Middle frontal gyrus (tissue), 1 donor: ENCODE measurements at regions not wholly inside any gene's neighbourhood (a gene's known extent, or its start where the extent isn't known, plus 50 kb on each side); places are given as distances from the start of the nearest gene placed in this dataset.
"Not testable (repeated sequence)": the region's sequence is repeated elsewhere in the genome, so short reads cannot be mapped to it uniquely, and the experiment has no call there.

ENCODE experiments used
- DNase-seq: peaks from one replicate; pipeline ENCODE4 v3.0.0-alpha.2; 2015; ENCODE audit warnings: low spot score; ENCODE audit errors: extremely low spot score

DNA sequence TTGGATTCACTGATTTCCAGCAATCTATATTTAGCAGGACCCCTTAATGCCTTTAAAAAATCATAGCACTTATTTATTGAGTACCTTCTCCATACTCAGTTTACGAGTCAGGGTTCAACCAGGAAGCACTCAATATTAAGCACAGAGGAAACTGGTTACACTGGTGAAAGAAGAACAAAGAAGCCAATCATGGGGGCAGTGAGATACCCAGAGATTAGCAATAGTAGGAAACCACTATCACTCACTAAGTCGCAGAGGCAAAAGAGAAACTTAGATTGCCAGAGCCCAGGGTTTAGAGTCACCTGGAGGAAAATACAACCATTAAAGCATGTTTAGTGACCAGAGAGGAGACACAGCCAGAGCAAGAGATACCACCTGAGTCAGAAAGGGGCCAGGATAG lies 670.5 kb upstream of the USP24 start:
- no peak for DNase-seq

DNA sequence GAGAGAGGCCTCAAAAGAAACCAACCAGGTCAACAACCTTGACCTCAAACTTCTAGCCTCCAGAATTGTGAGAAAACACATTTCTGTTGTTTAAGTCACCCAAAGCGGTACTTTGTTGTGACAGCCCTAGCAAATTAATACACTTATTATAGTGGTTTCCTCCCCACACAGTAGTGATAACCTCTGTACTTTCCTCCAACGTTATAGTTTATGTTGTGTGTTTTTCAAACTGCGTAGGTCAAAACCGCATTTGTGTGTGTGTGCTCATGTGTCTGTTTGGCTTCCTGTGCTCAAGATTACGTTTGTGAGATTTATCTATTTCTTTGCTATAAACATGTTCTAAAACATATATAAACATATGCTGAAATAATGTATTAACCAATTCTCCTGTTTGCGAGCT lies 667.8 kb upstream of the USP24 start:
- DNase-seq = no peak

DNA sequence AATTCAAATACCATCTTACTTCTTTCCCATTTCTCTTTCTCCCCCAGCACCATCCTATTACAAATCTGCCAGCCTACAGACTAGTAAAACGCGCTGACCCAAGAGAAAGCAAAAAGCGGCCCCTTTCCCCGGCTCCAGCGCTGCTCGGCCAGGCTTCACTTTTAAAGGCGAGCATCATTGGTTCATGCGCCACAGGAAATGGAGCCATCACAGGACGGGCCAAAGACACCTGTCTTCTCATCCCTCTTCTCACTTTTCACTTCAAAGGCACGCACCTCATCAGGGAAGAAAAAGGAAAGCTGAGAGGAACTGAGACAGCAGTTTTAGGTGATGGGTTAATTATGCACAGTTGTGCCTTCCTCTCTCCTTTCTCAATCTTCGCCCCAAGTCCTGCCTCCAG lies 664.2 kb upstream of the USP24 start:
- no peak for DNase-seq

DNA sequence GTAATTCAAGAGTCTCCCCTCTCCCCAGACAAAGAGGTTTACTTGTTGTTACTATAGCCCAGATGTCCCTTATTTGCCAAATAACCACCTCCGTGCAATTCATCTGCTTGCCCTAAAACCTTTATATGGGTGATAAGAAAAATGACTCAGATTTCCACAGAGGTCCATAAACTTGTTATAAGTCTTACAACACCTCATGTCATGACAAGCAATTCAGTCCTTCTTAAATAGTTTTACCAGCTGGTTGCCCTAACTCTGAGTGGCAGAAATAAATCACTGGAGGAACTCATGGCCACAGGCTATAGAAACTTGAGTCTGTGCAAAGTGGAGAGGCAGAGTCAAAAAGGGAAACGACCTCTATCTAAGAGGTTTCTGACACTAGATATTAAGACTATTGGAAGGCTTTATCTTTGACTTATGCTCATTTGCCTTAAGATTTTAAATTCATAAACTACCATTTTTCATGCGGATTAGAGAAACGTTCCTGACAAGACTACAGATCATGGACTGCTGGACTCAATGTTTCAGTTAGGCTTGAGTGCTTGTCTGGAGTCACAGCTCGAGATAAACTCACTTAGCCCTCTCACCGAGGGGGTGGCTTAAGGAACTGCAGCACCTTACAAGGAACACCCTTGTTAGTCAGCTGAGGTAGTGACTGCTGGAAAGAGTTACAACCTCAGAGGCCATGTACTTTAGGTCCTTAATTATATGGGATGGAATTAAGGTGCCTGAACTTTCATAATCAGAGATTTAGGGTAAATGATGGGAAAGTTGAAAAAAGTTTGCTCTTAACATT lies 662.5 kb upstream of the USP24 start:
- no peak for DNase-seq

DNA sequence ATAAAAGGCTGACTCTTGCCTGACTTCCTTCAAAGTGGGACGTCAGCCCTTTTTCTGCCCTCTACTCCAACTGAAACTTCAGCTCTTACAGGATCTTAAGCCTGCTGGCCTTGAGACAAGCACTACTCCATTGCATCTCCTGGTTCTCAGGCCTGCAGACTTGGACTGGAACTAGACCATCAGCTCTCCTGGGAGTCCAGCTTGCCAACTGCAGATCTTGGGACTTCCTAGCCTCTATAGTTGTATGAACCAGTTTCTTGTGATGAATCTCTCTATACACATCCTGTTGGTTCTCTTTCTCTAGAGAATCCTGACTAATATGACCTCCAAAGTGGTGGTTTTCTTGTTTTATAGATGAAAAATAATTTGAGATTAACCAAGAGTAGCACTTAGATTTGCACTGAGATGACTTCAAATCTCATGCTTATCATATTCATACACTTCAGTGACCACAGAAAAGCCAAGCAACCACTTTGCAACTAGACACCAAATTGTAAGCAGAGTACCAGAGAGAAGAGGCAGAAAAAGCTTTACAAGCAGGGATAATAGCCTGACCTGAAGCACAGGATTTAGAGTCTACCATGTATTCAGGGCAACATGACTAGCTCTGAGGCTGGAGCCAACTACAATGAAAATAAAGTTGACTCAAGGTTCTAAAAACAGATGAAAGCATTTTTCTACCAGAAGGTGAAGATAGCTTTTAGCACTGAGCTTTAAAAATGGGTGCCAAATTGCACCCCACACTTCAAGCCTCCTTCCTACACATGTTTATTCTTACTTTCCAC lies 661.3 kb upstream of the USP24 start:
- no peak for DNase-seq

DNA sequence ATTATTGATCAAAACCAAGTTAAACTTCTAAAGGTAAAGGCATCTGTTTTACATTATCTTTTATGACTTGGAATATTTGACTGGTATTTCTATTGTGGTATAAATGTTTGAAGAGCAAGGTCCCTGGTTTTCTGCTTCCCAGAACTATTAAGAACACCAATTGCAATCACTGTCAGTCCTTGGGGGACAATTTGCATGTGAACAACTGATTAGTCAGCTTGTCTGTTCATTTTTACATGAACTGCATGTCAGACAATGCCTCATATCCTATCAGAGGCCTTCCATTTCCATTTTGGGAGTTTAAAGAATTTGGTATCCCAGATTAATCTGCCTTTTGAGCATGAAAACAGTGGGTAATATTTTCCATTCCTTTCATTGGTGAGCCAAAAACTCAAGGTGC lies 654.9 kb upstream of the USP24 start:
- no peak for DNase-seq

DNA sequence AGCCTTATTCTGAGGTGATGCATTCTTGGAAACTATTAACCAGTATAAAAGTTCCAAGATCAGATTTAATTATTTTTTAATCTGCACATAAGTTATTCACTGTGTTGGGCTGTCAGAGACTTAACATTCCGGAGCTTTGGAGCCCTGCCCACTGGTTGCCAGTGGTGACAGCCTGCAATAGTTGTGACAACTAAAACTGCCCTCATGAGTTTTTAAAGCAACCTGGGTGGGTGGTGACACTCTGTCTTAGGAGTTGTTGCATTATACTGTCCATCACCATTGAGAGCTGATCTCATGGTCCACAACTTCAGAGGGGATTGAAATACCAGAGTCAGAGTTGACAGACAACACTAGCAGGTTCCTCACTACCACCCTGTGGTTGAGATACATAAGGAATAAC lies 653.9 kb upstream of the USP24 start:
- no peak for DNase-seq

DNA sequence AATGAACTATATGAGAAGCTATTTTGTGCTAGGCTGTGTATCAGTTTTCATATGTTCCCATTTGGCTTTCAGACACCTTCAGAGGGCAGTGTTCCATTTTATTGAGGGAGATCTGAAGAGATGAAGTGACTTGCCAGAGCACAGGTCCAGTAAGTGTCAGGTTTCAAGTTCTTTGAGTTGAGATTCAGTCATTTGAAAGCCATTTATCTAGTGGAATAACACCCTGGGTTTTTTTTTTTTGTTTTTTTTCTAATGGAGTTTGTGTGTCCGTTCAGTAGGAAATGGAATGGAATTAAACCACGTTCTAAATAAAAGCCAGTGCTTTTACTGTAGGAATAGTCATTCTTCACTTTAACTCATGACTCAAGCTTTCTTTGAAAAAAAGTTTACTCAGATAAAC lies 652.9 kb upstream of the USP24 start:
- no peak for DNase-seq

DNA sequence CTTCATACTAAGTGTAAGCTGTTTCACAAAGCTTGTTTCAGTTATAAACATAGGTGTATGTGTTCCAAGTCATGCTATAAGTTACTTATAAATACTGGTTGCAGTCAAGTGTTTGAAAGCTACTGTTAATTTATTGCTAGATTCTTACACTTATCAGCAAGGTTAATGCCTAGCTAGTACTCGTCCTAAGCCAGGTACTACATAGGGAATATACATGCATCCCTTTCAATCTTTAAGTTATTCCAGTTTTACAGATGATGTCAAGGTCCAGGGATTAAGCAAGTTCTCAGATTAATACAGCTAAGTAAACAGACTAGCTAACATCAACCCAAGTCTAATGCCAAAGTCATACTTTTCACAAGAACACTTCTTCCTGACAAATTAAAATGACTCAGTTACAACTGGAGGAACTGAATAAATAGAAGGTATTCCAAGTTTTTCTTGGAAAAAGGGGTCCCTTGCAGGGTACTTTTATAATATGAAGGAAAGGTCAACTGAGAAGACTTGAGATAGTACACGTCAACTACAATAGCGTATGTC lies 652.2 kb upstream of the USP24 start:
- no peak for DNase-seq

DNA sequence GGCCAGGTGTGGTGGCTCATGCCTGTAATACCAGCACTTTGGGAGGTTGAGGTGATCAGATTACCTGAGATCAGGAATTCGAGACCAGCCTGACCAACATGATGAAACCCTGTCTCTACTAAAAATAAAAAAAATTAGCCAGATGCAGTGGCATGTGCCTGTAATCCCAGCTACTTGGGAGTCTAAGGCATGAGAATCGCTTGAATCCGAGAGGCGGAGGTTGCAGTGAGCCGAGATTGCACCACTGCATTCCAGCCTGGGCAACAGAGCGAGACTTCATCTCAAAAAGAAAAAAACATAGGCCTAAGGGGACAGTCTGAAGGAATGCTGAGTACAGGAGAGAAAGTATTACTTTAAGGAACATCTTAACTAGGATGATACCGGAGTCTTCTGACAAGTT lies 650.6 kb upstream of the USP24 start:
- not testable (repeated sequence) for DNase-seq

DNA sequence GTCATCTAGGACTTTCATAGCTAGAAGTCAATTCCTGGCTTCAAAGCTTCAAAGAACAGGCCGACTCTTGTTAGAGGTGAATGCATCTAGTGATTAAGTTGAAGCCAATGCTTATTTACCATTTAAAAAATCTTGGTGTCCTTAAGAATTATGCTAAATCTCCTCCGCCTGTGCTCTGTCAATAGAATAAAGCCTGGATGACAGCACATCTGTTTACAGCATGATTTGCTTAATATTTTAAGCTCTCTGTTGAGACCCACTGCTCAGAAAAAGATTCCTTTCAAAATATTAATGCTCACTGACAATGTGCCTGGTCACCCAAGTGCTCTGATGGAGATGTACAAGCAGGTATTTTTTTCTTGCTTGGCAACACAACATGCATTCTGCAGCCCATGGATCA lies 649.1 kb upstream of the USP24 start:
- DNase-seq = no peak

DNA sequence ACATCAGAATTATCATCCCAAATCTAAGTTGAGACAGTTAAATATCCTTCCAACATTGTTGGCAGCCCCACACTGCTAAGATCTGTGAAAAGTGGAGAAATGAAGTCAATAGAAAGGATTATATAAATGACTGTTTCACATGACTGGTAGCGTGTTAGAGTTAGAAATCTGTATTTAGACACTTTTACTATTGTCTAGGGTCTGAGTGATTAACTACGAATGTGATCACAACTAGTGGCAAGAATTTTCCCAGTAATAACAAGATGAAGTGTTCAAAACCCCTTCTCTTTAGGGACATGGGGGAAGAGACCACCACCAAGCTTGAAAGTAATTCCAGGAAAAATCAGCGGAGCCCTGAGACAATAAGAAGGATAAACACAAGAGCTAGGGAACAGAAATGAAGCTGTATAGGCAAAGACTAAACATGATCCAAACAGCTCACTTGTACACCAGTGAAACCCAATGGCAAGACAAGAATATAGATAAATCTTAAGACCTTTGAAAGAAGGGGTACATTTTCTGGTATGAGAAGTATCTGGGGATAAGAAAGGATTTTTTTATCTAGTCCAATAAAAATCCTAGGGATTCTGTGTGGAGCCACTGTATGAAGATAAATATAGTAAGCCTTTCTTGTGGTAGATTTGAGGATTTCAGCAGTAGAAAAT lies 646.6 kb upstream of the USP24 start:
- no peak for DNase-seq

DNA sequence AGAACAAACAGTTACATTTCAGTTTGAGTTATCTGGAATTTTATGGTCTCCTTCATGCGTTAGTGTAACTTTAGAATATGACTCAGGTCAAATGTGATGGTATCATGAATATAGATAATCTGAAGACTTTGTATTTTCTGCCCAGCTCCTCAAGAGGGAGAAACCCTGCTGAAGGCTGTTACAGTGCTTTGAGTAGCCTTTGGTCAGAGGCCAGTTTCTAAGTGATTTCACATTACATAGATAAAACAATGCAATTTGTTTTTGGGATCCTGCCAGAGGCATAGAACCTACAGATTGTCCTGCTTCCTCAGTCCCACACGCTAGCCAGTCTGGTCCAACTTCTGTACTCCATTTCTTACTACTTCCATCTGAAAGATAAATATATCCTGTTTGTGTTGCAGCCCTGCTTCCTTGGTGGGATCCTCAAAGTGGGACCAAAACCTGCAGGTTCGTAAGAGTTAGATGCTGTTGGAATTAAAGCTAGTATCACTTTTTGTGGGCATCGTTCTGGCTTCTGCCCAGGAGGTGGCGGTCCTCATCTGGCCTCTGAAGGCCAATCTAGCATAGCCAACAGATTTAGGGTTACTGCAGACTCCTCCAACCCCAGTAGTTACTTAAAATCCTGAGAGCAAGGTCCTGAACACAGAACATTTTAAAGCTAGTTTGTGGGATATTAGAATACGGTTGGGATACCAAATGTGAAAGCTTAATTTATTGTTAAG lies 645.8 kb upstream of the USP24 start:
- no peak for DNase-seq

DNA sequence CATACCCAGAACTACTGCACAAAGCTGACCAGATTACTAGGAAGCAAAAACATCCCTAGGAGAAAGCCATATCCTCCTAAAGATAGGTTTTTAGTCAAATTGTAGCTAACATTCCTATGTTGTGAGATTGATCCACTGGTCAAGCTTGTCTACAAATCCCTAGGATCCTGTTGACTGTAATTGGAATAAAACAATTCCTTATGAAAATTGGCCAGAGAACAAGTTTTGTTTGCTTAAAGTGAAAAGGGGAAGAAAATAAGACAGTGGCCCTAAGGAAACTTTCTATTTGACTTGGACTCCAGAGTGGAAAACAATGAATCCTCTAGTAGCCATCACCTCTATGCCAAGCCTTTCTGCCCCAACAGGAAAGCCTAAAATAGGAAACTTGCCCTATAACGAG lies 645.2 kb upstream of the USP24 start:
- no peak for DNase-seq

DNA sequence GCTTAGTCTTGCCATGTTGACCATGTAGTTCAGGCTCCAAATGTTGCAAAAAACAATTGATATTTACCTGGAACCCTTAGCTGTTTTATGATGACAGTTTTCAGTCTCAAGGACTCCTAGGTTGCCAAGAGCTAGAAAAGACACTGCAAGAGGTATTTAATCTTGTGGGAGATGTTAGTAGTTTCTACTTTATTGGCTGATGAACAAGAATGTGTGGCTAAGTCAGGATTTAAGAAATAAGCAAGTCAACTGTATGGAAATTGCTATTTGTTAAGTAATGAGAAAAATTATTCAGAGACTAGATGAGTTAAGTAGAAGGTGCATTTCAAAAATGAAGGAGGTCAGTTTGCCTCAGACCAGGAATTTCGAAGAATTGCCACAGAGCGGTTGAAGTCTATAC lies 639.7 kb upstream of the USP24 start:
- DNase-seq = no peak

DNA sequence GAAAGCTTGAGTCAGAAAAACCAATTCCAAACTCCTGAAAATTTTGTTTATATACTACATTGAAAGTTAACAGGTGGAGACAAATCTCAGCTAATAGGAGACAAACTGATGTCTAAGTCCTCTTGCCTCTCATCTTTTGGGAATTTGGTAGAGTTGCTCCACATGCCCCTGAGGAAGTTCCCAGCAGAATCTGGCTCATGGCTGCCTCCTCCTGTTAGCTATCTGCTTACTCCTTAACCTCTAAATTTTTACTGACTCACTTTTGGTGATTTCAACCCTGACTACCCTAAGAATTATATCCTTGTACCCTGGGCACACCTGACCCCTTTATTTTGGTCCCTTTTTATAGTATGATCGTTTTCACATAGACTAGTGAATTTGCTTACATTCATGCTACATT lies 633.7 kb upstream of the USP24 start:
- no peak for DNase-seq

DNA sequence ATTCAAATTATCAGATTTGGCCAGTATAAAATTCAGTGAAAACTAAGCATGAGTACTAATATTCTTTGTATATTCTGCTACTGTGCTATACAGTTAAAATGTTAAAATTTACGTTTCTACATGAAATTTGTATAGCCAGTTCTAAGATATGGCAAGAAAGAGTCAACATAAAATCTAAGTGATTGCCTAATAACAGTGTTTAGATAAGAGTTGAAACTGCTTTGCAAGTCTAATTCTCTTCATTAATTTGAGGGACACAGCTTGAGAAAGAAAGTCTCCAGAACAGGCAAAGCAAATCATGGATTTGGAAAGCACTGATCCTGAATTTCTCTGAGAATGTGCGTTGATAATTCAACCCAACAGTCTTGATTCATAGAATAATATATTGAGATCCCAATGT lies 630.9 kb upstream of the USP24 start:
- no peak for DNase-seq

DNA sequence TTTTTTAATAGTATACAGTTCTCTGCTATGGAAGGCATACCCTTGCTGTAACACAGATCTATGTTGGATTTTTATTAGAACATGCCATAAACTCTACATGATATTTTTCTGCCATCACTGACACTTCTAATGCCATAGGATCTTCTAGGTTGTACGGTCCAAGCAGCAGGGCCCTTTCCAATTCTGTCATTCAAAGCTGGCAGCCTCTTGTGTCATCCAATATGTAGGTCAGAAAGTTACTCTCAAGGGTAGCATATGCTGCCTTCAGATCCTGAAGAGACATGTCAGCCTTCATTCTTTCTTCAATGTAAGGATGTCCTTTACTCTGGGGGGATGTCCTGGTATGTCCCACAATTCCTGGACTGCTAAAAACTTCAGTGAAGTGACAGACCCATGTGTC lies 629.2 kb upstream of the USP24 start:
- no peak for DNase-seq

DNA sequence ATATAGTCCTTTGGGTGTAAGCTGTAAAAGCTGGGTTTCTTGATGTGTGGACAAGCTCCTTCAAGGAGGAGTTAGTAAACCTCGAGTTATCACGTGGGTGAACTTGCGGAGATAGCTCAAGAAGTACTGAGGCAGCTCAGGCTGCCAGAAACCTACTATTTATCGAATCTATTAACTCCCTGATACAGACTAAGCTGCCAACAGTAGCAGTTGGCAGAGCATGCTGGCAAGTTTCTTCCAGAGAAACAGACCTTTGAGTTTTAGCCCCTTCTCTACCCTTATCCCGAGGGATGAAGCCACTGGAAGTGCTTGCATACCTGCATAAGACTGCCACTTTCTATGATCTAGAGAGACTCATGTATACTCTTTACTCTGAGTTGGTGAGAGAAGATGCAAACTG lies 624.5 kb upstream of the USP24 start:
- no peak for DNase-seq

DNA sequence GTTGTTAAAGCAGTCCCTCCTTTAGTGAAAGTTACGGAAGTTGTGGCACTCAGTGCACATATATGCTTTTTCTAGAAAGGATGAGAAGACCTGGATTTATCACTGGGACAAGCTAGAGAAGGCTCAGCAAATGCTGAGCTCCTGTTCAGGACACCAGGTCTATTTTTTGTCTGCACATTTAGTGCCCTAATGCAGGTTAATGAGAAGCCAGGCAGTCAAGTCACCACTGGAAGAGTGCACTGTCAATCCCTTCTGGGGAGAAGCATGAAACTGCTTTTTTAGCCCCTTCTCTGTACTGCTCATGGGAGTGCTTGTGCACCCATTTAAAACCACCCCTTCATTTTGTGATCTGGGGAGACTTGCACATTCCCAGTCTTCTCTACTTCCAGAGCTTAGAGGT lies 624.1 kb upstream of the USP24 start:
- DNase-seq = no peak

DNA sequence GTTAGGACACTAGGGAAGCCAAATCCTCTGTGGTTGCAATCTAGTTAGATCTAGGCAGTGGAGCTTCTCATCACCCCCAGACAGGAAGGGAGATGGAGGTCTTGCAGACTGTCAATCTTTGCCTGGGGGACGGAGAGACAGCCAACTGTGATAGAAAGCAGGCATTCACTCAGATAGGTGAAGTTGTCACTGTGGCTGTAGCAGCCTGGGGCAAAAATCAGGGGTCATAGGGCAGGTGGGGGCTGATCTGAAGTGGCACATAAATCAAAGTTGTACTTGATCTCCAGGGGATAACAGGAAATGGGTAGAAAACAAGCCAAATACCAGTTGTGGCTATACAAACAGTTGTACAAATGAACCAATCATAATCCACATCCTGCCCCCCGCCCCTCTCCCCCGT lies 620.9 kb upstream of the USP24 start:
- no peak for DNase-seq
